CD4-positive, alpha-beta T cell treated with Interleukin-4 for 4 hours (primary cell): ENCODE measurements at regions not wholly inside any gene's neighbourhood (a gene's known extent, or its start where the extent isn't known, plus 50 kb on each side); places are given as distances from the start of the nearest gene placed in this dataset.

Experiments
- DNase-seq: peaks from one replicate; pipeline ENCODE4 v3.0.0-alpha.2; 2020

GRCh38 chr6:9511157-9511556 lies 903.7 kb downstream of the TFAP2A start:
- DNase-seq = no peak

GRCh38 chr6:9507136-9507895 lies 907.6 kb downstream of the TFAP2A start:
- DNase-seq = no peak

- DNase-seq = no peak
Observed at GRCh38 chr6:9504191-9504590, 910.7 kb downstream of the TFAP2A start.

GRCh38 chr6:9503111-9503761 lies 911.6 kb downstream of the TFAP2A start:
- DNase-seq = no peak

GRCh38 chr6:9499709-9500108 lies 915.2 kb downstream of the TFAP2A start:
- DNase-seq = no peak

- no peak for DNase-seq
Observed at GRCh38 chr6:9496837-9497236, 918.0 kb downstream of the TFAP2A start.

GRCh38 chr6:9494864-9495263 lies 920.0 kb downstream of the TFAP2A start:
- DNase-seq = no peak

GRCh38 chr6:9492790-9493189 lies 922.1 kb downstream of the TFAP2A start:
- no peak for DNase-seq

- DNase-seq = no peak
Observed at GRCh38 chr6:9487128-9487527, 927.7 kb downstream of the TFAP2A start.

GRCh38 chr6:9485992-9486391 lies 928.9 kb downstream of the TFAP2A start:
- DNase-seq = no peak

GRCh38 chr6:9484686-9485085 lies 930.2 kb downstream of the TFAP2A start:
- DNase-seq = no peak

GRCh38 chr6:9484091-9484490 lies 930.8 kb downstream of the TFAP2A start:
- DNase-seq = no peak

- no peak for DNase-seq
Observed at GRCh38 chr6:9482030-9482738, 932.7 kb downstream of the TFAP2A start.

- no peak for DNase-seq
Observed at GRCh38 chr6:9481292-9482029, 933.4 kb downstream of the TFAP2A start.

GRCh38 chr6:9468277-9468676 lies 946.6 kb downstream of the TFAP2A start:
- no peak for DNase-seq

GRCh38 chr6:9467741-9468140 lies 947.1 kb downstream of the TFAP2A start:
- DNase-seq = no peak

GRCh38 chr6:9464583-9464982 lies 950.3 kb downstream of the TFAP2A start:
- no peak for DNase-seq

- no peak for DNase-seq
Observed at GRCh38 chr6:9463311-9463710, 951.6 kb downstream of the TFAP2A start.

- DNase-seq = no peak
Observed at GRCh38 chr6:9461188-9461587, 953.7 kb downstream of the TFAP2A start.

- DNase-seq = no peak
Observed at GRCh38 chr6:9458424-9458823, 956.5 kb downstream of the TFAP2A start.

GRCh38 chr6:9455864-9456658 lies 958.8 kb downstream of the TFAP2A start:
- DNase-seq = no peak

- DNase-seq = no peak
Observed at GRCh38 chr6:9439621-9440330, 975.1 kb downstream of the TFAP2A start.
